Daoy (cell line): ENCODE measurements at regions not wholly inside any gene's neighbourhood (a gene's known extent, or its start where the extent isn't known, plus 50 kb on each side); places are given as distances from the start of the nearest gene placed in this dataset.
"Not testable (repeated sequence)": the region's sequence is repeated elsewhere in the genome, so short reads cannot be mapped to it uniquely, and the experiment has no call there.

Experiments
- DNase-seq: peaks from one replicate; pipeline ENCODE4 v3.0.0-alpha.2; 2015; ENCODE audit warnings: low read depth

GRCh38 chr3:95254758-95255157 lies 1191.9 kb downstream of the NSUN3 start:
- DNase-seq, result no peak

- DNase-seq, result no peak
Observed at GRCh38 chr3:95265129-95265528, 1202.3 kb downstream of the NSUN3 start.

- DNase-seq, result no peak
Observed at GRCh38 chr3:95271395-95271794, 1208.5 kb downstream of the NSUN3 start.

GRCh38 chr3:95272166-95272565 lies 1209.3 kb downstream of the NSUN3 start:
- no peak for DNase-seq

GRCh38 chr3:95272781-95273180 lies 1209.9 kb downstream of the NSUN3 start:
- DNase-seq, result no peak

- no peak for DNase-seq
Observed at GRCh38 chr3:95277613-95278012, 1214.8 kb downstream of the NSUN3 start.

- DNase-seq, result no peak
Observed at GRCh38 chr3:95280711-95281352, 1218.0 kb downstream of the NSUN3 start.

GRCh38 chr3:95289295-95289694 lies 1226.4 kb downstream of the NSUN3 start:
- DNase-seq, result no peak

GRCh38 chr3:95297581-95297980 lies 1234.7 kb downstream of the NSUN3 start:
- no peak for DNase-seq

- no peak for DNase-seq
Observed at GRCh38 chr3:95302044-95302443, 1239.2 kb downstream of the NSUN3 start.

- no peak for DNase-seq
Observed at GRCh38 chr3:95310560-95310959, 1247.7 kb downstream of the NSUN3 start.

- DNase-seq, result no peak
Observed at GRCh38 chr3:95311272-95311671, 1248.4 kb downstream of the NSUN3 start.

GRCh38 chr3:95312650-95313049 lies 1249.8 kb downstream of the NSUN3 start:
- DNase-seq, result no peak

GRCh38 chr3:95319921-95320494 lies 1257.1 kb downstream of the NSUN3 start:
- DNase-seq, result no peak

GRCh38 chr3:95327478-95327877 lies 1264.6 kb downstream of the NSUN3 start:
- DNase-seq, result no peak

- no peak for DNase-seq
Observed at GRCh38 chr3:95333826-95334225, 1271.0 kb downstream of the NSUN3 start.

- no peak for DNase-seq
Observed at GRCh38 chr3:95334461-95334860, 1271.6 kb downstream of the NSUN3 start.

GRCh38 chr3:95335517-95335916 lies 1272.7 kb downstream of the NSUN3 start:
- DNase-seq, result no peak

- DNase-seq, result no peak
Observed at GRCh38 chr3:95338446-95338845, 1275.6 kb downstream of the NSUN3 start.

GRCh38 chr3:95341314-95341713 lies 1278.5 kb downstream of the NSUN3 start:
- DNase-seq, result no peak

- DNase-seq, result no peak
Observed at GRCh38 chr3:95343228-95343627, 1280.4 kb downstream of the NSUN3 start.

- DNase-seq, result no peak
Observed at GRCh38 chr3:95343767-95344166, 1280.9 kb downstream of the NSUN3 start.

- DNase-seq, result not testable (repeated sequence)
Observed at GRCh38 chr3:95347936-95348335, 1285.1 kb downstream of the NSUN3 start.

- DNase-seq, result no peak
Observed at GRCh38 chr3:95348879-95349278, 1286.0 kb downstream of the NSUN3 start.
